ENCODE measurements at regions not wholly inside any gene's neighbourhood (a gene's known extent, or its start where the extent isn't known, plus 50 kb on each side); places are given as distances from the start of the nearest gene placed in this dataset.
A peak's percentile ranks its signal among the peaks of the same experiment; 100 is the strongest.
"Not testable (repeated sequence)": the region's sequence is repeated elsewhere in the genome, so short reads cannot be mapped to it uniquely, and the experiment has no call there.

GRCh38 chr7:65145008-65145407 is 138.5 kb upstream of the ERV3-1 start:
- H3K27me3 Mint-ChIP-seq (ENCODE audit: low read depth); H3K9me3 Mint-ChIP-seq; H3K27ac Mint-ChIP-seq; H3K36me3 Mint-ChIP-seq (ENCODE audit: low read depth); H3K4me3 Mint-ChIP-seq; H3K4me1 Mint-ChIP-seq (ENCODE audit: low read depth): not testable (repeated sequence)

DNA sequence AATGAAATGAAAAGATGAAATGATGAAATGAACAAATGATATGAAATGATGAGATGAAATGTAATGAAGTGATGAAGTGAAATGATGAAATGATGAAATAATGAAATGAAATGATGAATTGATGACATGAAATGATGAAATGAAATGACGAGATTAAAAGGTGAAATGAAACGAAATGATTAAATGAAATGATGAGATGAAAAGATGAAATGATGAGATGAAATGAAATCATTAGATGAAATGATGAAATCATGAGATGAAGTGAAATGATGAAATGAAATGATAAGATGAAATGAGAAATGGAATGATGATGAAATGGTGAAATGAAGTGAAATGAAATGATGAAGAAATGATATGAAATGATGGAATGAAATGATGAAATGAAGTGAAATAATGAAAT is 138.1 kb upstream of the ERV3-1 start:
- H3K36me3 Mint-ChIP-seq (ENCODE audit: low read depth); H3K9me3 Mint-ChIP-seq; H3K27me3 Mint-ChIP-seq (ENCODE audit: low read depth); H3K4me1 Mint-ChIP-seq (ENCODE audit: low read depth); H3K4me3 Mint-ChIP-seq; H3K27ac Mint-ChIP-seq: not testable (repeated sequence)

GRCh38 chr7:65144119-65144518 is 137.6 kb upstream of the ERV3-1 start:
- not testable (repeated sequence) for H3K27ac Mint-ChIP-seq; H3K4me1 Mint-ChIP-seq (ENCODE audit: low read depth); H3K9me3 Mint-ChIP-seq; H3K27me3 Mint-ChIP-seq (ENCODE audit: low read depth); H3K4me3 Mint-ChIP-seq; H3K36me3 Mint-ChIP-seq (ENCODE audit: low read depth)

DNA sequence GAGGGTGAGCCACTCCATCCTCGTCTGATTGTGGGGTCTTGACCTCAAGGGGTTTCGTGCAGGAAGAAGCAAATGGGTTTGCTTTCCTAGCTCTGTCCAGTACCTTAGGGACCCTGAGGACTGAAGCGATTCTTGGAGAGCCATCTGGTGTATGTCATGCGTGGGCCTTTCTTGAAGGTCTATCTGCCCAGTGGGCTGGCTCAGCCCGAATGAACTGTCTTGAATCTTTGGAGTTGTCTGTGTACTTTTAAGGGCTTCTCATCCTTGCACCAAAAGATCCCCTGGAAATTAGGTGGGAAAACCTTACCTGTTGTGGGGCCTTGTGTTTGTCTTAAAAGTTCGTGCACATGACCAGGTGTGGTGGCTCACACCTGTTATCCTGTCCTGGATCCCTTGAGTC is 135.4 kb upstream of the ERV3-1 start:
- not testable (repeated sequence) for H3K27ac Mint-ChIP-seq; H3K27me3 Mint-ChIP-seq (ENCODE audit: low read depth); H3K9me3 Mint-ChIP-seq; H3K4me1 Mint-ChIP-seq (ENCODE audit: low read depth); H3K4me3 Mint-ChIP-seq; H3K36me3 Mint-ChIP-seq (ENCODE audit: low read depth)

GRCh38 chr7:65141405-65141778 is 134.9 kb upstream of the ERV3-1 start:
- not testable (repeated sequence) for H3K9me3 Mint-ChIP-seq; H3K4me1 Mint-ChIP-seq (ENCODE audit: low read depth); H3K27me3 Mint-ChIP-seq (ENCODE audit: low read depth); H3K4me3 Mint-ChIP-seq; H3K36me3 Mint-ChIP-seq (ENCODE audit: low read depth); H3K27ac Mint-ChIP-seq

DNA sequence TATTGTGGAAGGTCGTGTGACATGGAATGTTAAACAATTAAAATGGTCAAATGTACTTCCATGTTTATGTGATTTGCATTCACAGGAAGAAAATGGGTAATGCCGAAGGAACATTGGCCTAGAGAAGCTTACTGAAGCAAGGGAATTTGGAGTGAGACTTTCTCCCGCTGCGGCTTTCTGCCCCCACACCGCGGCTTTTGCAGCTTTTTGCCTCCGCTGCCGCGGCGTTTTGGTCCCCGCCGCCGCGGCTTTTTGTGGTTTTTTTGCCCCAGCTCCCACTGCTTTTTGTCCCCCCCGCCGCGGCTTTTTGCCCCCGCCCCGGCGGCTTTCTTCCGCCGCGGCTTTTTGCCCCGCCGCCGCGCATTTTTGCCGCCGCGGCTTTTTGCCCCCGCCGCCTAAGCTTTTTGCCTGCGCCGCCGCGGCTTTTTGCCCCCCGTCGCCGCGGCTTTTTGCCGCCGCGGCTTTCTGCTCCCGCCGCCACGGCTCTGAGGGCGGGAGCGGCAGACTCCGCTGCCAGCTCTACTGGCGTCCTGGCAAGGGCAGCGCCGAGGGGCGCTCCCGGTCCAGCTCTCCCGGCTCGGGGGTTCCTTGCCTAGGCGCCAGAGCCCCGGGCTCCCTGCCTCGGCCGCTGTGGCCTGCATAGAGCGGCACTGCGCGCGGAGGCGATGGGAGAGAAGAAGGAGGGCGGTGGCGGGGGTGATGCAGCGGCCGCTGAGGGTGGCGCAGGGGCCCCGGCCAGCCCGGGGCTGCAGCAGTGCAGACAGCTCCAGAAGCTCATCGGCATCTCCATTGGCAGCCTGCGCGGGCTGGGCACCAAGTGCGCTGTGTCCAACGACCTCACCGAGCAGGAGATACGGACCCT is 134.3 kb upstream of the ERV3-1 start:
- not testable (repeated sequence) for H3K27ac Mint-ChIP-seq; H3K9me3 Mint-ChIP-seq; H3K27me3 Mint-ChIP-seq (ENCODE audit: low read depth); H3K36me3 Mint-ChIP-seq (ENCODE audit: low read depth); H3K4me3 Mint-ChIP-seq; H3K4me1 Mint-ChIP-seq (ENCODE audit: low read depth)

DNA sequence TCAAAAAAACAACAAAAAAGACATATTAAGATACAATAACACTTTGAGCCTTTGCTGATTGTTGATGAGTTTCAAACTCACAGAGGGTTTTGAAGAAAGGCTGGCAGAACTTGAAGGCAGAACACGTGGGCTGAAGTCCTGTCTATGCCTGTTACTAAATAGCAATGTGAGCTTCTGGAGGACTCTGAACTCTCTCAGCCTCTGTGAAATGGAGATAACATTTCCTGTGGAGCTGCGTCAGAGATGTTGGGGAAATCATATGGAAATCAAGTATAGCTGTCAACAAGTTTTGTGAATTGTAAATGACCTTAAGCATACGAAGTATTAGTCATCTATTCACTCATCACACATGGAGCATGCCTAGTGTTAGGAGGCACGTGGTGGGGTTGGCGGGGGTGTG is 130.4 kb upstream of the ERV3-1 start:
- H3K9me3 Mint-ChIP-seq; H3K4me3 Mint-ChIP-seq; H3K27me3 Mint-ChIP-seq (ENCODE audit: low read depth); H3K4me1 Mint-ChIP-seq (ENCODE audit: low read depth); H3K27ac Mint-ChIP-seq; H3K36me3 Mint-ChIP-seq (ENCODE audit: low read depth): not testable (repeated sequence)

GRCh38 chr7:65133087-65133486 is 126.6 kb upstream of the ERV3-1 start:
- not testable (repeated sequence) for H3K4me3 Mint-ChIP-seq; H3K9me3 Mint-ChIP-seq; H3K36me3 Mint-ChIP-seq (ENCODE audit: low read depth); H3K27ac Mint-ChIP-seq; H3K4me1 Mint-ChIP-seq (ENCODE audit: low read depth); H3K27me3 Mint-ChIP-seq (ENCODE audit: low read depth)

DNA sequence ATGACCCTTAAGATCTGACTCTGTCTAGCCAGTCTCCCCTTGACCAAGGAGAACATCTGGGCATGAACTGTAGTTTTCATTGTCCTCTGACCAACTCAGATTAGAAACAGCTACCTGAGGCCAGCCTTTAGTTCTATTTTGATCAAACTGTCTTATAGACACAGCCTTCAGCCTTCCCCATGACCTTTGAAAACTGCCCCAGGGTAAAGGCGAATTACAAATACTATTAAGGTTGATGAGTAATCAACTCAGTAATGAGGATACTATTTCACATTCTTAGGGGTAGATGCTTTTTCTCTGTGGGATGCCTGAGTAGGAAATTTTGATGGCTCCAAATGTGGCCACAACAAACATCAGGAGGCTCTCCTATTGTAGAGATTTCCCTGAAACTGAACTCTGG is 125.8 kb upstream of the ERV3-1 start:
- not testable (repeated sequence) for H3K4me3 Mint-ChIP-seq; H3K36me3 Mint-ChIP-seq (ENCODE audit: low read depth); H3K9me3 Mint-ChIP-seq; H3K27ac Mint-ChIP-seq; H3K27me3 Mint-ChIP-seq (ENCODE audit: low read depth); H3K4me1 Mint-ChIP-seq (ENCODE audit: low read depth)

DNA sequence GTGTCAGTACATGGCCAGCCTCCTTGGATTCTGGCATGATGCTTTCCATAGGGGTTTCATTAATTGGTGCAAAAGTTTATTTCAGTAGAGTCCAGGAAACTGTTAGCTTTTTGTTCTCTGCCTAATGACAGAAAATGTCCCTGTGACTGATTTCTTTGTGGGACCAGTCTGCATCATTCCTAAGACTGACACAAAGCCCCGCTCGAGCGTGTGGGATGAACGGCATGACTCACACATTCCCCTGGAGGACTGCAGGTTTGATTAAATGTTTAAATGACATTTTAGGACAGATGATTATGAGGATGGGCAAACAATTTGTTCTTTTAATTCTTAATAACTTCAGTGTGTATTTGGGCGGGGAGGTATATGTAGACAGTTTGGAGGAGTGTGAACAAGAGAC is 120.9 kb upstream of the ERV3-1 start:
- H3K4me3 Mint-ChIP-seq; H3K36me3 Mint-ChIP-seq (ENCODE audit: low read depth); H3K4me1 Mint-ChIP-seq (ENCODE audit: low read depth); H3K9me3 Mint-ChIP-seq; H3K27me3 Mint-ChIP-seq (ENCODE audit: low read depth); H3K27ac Mint-ChIP-seq: not testable (repeated sequence)

DNA sequence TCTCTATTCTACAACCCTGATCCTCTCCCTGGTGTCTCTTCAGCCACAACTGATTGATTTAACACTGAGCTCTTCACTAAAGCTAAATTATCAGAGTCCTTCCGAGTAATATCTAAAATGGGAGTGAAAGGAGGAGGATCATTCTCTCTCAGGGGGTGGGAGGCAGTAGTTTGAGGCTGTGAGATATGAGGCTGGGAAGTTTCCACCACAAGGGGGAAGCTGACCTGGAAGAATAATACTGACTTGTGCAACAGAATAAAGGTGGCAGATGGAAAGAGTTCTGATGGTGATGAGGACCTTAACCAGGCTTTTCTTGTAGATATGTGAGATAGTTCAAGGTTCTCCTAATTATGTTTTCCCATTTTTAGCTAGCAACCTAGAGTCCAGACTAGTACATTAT is 118.1 kb upstream of the ERV3-1 start:
- H3K4me3 Mint-ChIP-seq; H3K36me3 Mint-ChIP-seq (ENCODE audit: low read depth); H3K9me3 Mint-ChIP-seq; H3K4me1 Mint-ChIP-seq (ENCODE audit: low read depth); H3K27me3 Mint-ChIP-seq (ENCODE audit: low read depth); H3K27ac Mint-ChIP-seq: not testable (repeated sequence)

DNA sequence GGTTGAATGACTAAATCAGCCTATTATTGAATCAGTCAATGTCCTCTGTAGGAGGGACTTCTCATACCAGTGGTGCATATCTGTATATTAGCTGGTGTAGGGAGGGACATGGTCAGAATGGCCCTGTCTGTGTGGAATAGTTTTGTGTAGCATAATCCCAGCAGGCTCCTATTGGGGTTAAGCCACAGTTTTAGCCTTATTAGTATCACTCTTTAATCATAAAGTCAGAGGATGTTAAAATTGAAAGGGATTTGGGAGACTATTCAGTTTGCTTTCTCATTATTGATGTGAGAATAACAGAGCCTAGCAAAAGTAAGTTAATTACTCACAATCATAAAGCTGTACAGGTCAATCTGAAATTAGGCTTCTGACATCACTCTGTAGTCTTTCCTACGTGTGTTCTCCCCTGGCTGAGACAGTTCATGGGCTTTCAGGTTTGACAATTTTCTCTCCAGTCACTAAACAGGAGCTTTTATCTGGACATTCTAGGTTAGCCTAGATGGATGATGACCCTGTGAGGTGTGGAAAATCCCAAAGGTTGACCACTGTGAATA is 99.2 kb upstream of the ERV3-1 start:
- H3K27ac Mint-ChIP-seq; H3K36me3 Mint-ChIP-seq (ENCODE audit: low read depth); H3K27me3 Mint-ChIP-seq (ENCODE audit: low read depth); H3K4me3 Mint-ChIP-seq; H3K9me3 Mint-ChIP-seq; H3K4me1 Mint-ChIP-seq (ENCODE audit: low read depth): not testable (repeated sequence)

DNA sequence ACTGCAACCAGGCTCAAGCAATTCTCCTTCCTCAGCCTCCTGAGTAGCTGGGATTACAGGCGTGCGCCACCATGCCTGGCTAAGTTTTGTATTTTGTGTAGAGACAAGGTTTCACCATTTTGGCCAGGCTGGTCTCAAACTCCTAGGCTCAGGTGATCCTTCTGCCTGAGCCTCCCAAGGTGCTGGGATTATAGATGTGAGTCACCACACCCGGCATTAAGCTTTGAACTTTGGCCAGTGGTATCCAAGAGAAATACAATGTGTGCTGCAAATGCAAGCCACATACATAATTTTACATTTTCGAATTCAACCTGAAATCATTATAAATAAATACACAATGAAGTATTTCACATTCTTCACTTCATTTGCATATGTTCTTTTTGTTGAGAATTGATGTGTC is 94.0 kb upstream of the ERV3-1 start:
- not testable (repeated sequence) for H3K27me3 Mint-ChIP-seq (ENCODE audit: low read depth); H3K4me1 Mint-ChIP-seq (ENCODE audit: low read depth); H3K36me3 Mint-ChIP-seq (ENCODE audit: low read depth); H3K9me3 Mint-ChIP-seq; H3K4me3 Mint-ChIP-seq; H3K27ac Mint-ChIP-seq

GRCh38 chr7:65081669-65082055 is 75.2 kb upstream of the ERV3-1 start:
- not testable (repeated sequence) for H3K36me3 Mint-ChIP-seq (ENCODE audit: low read depth); H3K27me3 Mint-ChIP-seq (ENCODE audit: low read depth); H3K4me1 Mint-ChIP-seq (ENCODE audit: low read depth); H3K9me3 Mint-ChIP-seq
- Mint-ChIP-seq H3K27ac (peak overlapping the region; percentile 78), H3K4me3 (peak overlapping the region; percentile 83)

DNA sequence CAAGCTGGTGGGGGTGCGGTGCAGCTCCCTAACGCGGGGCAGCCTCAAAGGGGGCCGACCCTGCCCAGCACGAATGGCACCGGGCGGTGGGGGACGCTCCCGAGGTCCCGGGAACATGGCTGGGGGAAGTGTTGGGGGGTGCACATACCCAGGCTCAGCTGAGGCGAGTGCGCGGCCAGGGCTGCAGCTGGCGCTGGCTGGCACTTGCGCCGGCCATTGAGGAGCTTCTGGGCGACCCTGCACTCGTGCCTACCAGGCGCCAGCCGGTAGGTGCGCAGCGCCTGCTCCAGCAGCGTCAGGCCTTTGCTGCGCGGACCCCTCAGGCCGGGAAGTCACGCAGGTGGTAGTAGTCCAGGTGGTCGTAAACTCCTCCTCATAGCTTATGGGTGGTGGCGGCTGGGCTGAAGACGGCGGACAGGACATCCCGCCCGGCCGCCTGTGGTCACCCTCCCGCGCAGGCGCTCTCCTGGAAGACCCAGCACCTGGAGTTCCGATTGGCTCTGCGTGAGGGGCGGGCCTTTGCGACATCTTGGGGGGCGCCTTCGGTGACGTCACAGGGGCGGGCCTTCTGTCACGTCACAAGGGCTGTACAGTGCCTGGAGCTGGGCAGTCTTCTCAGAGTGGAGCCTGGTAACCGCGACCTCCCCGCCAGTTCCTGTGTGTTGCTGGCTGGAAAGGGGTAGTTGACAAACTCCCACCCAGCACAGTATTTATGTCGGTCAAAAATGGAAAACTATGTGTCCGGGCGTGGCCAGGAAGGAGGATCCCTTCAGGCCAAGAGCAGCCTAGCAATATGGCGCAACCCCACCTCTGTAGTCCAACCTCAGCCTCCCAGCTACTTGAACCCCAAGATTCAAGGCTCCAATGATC is 74.5 kb upstream of the ERV3-1 start:
- H3K27me3 Mint-ChIP-seq (ENCODE audit: low read depth); H3K36me3 Mint-ChIP-seq (ENCODE audit: low read depth); H3K4me1 Mint-ChIP-seq (ENCODE audit: low read depth); H3K9me3 Mint-ChIP-seq: not testable (repeated sequence)
- Mint-ChIP-seq H3K4me3 (peak overlapping the region; percentile 83), H3K27ac (peak overlapping the region; percentile 78)

Measured in T-helper 1 cell treated with Interleukin-12 subunit alpha and Interleukin-12 subunit beta and Interleukin-4 antibody, amounts not matched to agents 30 μg/mL and 1 μg/mL, for 36 hours (primary cell).